ENCODE measurements at regions not wholly inside any gene's neighbourhood (a gene's known extent, or its start where the extent isn't known, plus 50 kb on each side); places are given as distances from the start of the nearest gene placed in this dataset.

DNA sequence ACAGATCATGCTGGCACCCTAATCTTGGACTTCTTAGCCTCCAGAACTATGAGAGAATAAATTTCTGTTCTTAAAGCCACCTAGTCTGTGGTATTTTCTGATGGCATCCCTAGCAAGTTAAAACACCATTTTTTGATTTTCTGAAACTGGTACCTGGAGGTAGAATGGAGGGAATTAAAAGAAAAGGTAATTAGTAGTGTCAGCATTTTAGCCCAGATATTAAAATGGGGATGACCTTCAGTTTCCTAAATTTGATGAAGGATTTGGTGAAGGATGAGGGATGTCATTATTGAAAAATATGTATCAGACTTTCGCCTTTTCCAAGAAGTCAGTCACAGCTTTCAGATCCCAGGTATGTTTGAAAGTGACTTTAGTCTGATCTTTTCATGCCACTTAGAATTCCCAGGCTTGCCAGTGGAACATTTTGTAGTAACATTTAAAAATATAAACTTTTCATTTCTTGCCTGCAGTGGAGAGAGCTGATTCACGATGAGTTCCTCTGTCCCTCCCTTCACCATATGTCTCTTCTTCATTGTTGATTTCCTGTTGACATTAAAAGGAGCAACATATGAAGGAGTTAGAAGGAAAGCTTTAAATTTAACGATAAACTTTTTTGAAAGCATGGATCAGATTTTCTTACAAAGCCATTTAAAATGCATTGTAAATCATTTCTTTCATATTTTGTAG is 169.4 kb downstream of the SLIT2 start:
- ATAC-seq = no peak
- TF ChIP-seq, protein P1, sequence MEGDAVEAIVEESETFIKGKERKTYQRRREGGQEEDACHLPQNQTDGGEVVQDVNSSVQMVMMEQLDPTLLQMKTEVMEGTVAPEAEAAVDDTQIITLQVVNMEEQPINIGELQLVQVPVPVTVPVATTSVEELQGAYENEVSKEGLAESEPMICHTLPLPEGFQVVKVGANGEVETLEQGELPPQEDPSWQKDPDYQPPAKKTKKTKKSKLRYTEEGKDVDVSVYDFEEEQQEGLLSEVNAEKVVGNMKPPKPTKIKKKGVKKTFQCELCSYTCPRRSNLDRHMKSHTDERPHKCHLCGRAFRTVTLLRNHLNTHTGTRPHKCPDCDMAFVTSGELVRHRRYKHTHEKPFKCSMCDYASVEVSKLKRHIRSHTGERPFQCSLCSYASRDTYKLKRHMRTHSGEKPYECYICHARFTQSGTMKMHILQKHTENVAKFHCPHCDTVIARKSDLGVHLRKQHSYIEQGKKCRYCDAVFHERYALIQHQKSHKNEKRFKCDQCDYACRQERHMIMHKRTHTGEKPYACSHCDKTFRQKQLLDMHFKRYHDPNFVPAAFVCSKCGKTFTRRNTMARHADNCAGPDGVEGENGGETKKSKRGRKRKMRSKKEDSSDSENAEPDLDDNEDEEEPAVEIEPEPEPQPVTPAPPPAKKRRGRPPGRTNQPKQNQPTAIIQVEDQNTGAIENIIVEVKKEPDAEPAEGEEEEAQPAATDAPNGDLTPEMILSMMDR (IDR thresholded peaks at IDR 0.05) = no peak
- TF ChIP-seq SIN3A (IDR thresholded peaks at IDR 0.05; ENCODE audit: borderline replicate concordance, insufficient read depth, low read depth, low read length) = no peak
- TF ChIP-seq, protein P2, sequence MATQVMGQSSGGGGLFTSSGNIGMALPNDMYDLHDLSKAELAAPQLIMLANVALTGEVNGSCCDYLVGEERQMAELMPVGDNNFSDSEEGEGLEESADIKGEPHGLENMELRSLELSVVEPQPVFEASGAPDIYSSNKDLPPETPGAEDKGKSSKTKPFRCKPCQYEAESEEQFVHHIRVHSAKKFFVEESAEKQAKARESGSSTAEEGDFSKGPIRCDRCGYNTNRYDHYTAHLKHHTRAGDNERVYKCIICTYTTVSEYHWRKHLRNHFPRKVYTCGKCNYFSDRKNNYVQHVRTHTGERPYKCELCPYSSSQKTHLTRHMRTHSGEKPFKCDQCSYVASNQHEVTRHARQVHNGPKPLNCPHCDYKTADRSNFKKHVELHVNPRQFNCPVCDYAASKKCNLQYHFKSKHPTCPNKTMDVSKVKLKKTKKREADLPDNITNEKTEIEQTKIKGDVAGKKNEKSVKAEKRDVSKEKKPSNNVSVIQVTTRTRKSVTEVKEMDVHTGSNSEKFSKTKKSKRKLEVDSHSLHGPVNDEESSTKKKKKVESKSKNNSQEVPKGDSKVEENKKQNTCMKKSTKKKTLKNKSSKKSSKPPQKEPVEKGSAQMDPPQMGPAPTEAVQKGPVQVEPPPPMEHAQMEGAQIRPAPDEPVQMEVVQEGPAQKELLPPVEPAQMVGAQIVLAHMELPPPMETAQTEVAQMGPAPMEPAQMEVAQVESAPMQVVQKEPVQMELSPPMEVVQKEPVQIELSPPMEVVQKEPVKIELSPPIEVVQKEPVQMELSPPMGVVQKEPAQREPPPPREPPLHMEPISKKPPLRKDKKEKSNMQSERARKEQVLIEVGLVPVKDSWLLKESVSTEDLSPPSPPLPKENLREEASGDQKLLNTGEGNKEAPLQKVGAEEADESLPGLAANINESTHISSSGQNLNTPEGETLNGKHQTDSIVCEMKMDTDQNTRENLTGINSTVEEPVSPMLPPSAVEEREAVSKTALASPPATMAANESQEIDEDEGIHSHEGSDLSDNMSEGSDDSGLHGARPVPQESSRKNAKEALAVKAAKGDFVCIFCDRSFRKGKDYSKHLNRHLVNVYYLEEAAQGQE (IDR thresholded peaks at IDR 0.05; ENCODE audit: insufficient read depth in 1 of 2, low read depth in 2 of 2, low read length in 1 of 2) = no peak
- no peak for TF ChIP-seq TCF7L2 (IDR thresholded peaks at IDR 0.05; ENCODE audit: low read depth, low read length)
- TF ChIP-seq POLR2AphosphoS5 (IDR thresholded peaks at IDR 0.05; ENCODE audit: low read depth, low read length) = no peak
- ChIA-PET POLR2A (no interaction called here), CTCF (no interaction called here)
- no TSS peak for BruUV-seq (replicated peaks)
- Histone ChIP-seq H3K9me3 (ENCODE audit: control insufficient read depth, insufficient read depth, low read depth, low read length) (no peaks in the 10 kb centered on the region), H3K27me3 (ENCODE audit: control insufficient read depth, insufficient read depth, low read length) (no peaks in the 10 kb centered on the region), H3K36me3 (ENCODE audit: control insufficient read depth, insufficient read depth, low read length) (no peaks in the 10 kb centered on the region), H3K4me3 (ENCODE audit: low read depth in 2 of 2, low read length in 2 of 2) (no peak overlapping the region), H3K4me1 (ENCODE audit: control insufficient read depth, insufficient read depth, low read length) (no peaks in the 10 kb centered on the region), H3K27ac (ENCODE audit: low read length) (no peak overlapping the region)
- in situ Hi-C loops (cut with HindIII; ENCODE audit: low pct_unique_long_range_greater_than_20kb, low sequenced_read_pairs) = no loop called here
- DNase-seq (ENCODE audit: low read depth, low spot score) = no peak
- intact Hi-C loops (cut with micrococcal nuclease; ENCODE audit: unreplicated experiment) = no loop called here

DNA sequence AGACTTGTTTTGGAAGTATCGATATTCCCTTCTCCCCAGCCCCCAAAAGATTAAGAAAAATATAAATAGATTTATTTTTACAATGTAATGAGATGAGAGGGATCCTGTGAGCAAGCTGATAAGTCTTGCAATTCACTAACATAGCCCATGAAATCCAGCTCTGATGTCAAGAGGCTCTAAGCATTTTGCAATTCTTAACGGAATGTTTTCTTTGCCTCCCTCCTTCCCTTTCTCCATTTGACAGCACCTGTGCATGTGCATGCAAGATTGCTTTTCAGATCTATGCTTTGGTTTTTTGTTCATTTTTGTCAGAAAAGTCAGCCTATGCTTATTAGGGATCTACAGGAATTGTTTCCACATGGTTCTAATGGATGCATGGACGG is 169.9 kb downstream of the SLIT2 start:
- POLR2A ChIA-PET = no interaction called here
- Histone ChIP-seq H3K27me3 (ENCODE audit: control insufficient read depth, insufficient read depth, low read length) (no peaks in the 10 kb centered on the region), H3K4me1 (ENCODE audit: control insufficient read depth, insufficient read depth, low read length) (no peaks in the 10 kb centered on the region), H3K27ac (ENCODE audit: low read length) (no peak overlapping the region), H3K9me3 (ENCODE audit: control insufficient read depth, insufficient read depth, low read depth, low read length) (no peaks in the 10 kb centered on the region), H3K4me3 (ENCODE audit: low read depth in 2 of 2, low read length in 2 of 2) (no peak overlapping the region), H3K36me3 (ENCODE audit: control insufficient read depth, insufficient read depth, low read length) (no peaks in the 10 kb centered on the region)
- no TSS peak for BruUV-seq (replicated peaks)
- no peak for ATAC-seq
- in situ Hi-C loops (cut with HindIII; ENCODE audit: low pct_unique_long_range_greater_than_20kb, low sequenced_read_pairs) (no loop called here), intact Hi-C loops (cut with micrococcal nuclease; ENCODE audit: unreplicated experiment) (no loop called here)
- DNase-seq (ENCODE audit: low read depth, low spot score) = no peak
- TF ChIP-seq, protein P2 (IDR thresholded peaks at IDR 0.05; ENCODE audit: insufficient read depth in 1 of 2, low read depth in 2 of 2, low read length in 1 of 2) = no peak
- TF ChIP-seq, protein P1 (IDR thresholded peaks at IDR 0.05) = no peak
- no peak for TF ChIP-seq TCF7L2 (IDR thresholded peaks at IDR 0.05; ENCODE audit: low read depth, low read length)
- TF ChIP-seq SIN3A (IDR thresholded peaks at IDR 0.05; ENCODE audit: borderline replicate concordance, insufficient read depth, low read depth, low read length) = no peak
- TF ChIP-seq POLR2AphosphoS5 (IDR thresholded peaks at IDR 0.05; ENCODE audit: low read depth, low read length) = no peak
- CTCF ChIA-PET = no interaction called here
